Body of pancreas (tissue), 4 donors: ENCODE measurements at regions not wholly inside any gene's neighbourhood (a gene's known extent, or its start where the extent isn't known, plus 50 kb on each side); places are given as distances from the start of the nearest gene placed in this dataset.

Experiments
- POLR2A ChIP-seq, 3 donors: fragments of 450-650 bp; IDR thresholded peaks; one replicate each; pipeline ENCODE4 v1.6.1; 2016; ENCODE audit warnings: antibody characterized with exemption in 3 of 3, mild to moderate bottlenecking in 2 of 3
- TF ChIP-seq, protein P1 (sequence below), 7 experiments: fragments of 450-650 bp in 4 of 7; fragments of 200-600 bp in 3 of 7; sonication (generic) in 3 of 7; IDR thresholded peaks; one replicate each; pipeline ENCODE4 v1.5.1; 2016 to 2019; ENCODE audit warnings: antibody characterized with exemption in 7 of 7

GRCh38 chr17:71163121-71163812 is 957.6 kb upstream of the SOX9 start:
- TF ChIP-seq, protein P1, sequence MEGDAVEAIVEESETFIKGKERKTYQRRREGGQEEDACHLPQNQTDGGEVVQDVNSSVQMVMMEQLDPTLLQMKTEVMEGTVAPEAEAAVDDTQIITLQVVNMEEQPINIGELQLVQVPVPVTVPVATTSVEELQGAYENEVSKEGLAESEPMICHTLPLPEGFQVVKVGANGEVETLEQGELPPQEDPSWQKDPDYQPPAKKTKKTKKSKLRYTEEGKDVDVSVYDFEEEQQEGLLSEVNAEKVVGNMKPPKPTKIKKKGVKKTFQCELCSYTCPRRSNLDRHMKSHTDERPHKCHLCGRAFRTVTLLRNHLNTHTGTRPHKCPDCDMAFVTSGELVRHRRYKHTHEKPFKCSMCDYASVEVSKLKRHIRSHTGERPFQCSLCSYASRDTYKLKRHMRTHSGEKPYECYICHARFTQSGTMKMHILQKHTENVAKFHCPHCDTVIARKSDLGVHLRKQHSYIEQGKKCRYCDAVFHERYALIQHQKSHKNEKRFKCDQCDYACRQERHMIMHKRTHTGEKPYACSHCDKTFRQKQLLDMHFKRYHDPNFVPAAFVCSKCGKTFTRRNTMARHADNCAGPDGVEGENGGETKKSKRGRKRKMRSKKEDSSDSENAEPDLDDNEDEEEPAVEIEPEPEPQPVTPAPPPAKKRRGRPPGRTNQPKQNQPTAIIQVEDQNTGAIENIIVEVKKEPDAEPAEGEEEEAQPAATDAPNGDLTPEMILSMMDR (IDR thresholded peaks at IDR 0.05) = no peak
- TF ChIP-seq POLR2A (IDR thresholded peaks at IDR 0.05) = peak in 2 of 3 donors; percentile 53 to 66
